ENCODE measurements at regions not wholly inside any gene's neighbourhood (a gene's known extent, or its start where the extent isn't known, plus 50 kb on each side); places are given as distances from the start of the nearest gene placed in this dataset.

GRCh38 chr1:5551274-5551975 is 440.8 kb downstream of the NPHP4 start:
- peak; percentile 1 for DNase-seq (ENCODE audit: low read depth)
- H3K4me3 ChIP-seq (replicated peaks; ENCODE audit: low read depth, low read length) = no peak overlapping the region
- TF ChIP-seq CTCF (IDR thresholded peaks at IDR 0.05; ENCODE audit: low read length, missing control alignments) = no peak

GRCh38 chr1:5548266-5548665 is 444.0 kb downstream of the NPHP4 start:
- DNase-seq (ENCODE audit: low read depth) = no peak
- no peak for TF ChIP-seq CTCF (IDR thresholded peaks at IDR 0.05; ENCODE audit: low read length, missing control alignments)
- H3K4me3 ChIP-seq (replicated peaks; ENCODE audit: low read depth, low read length) = no peak overlapping the region

- no peak for TF ChIP-seq CTCF (IDR thresholded peaks at IDR 0.05; ENCODE audit: low read length, missing control alignments)
- no peak for DNase-seq (ENCODE audit: low read depth)
- H3K4me3 ChIP-seq (replicated peaks; ENCODE audit: low read depth, low read length) = no peak overlapping the region
These were observed 449.0 kb downstream of the NPHP4 start for GRCh38 chr1:5543235-5543634.

GRCh38 chr1:5532811-5533210 is 459.4 kb downstream of the NPHP4 start:
- no peak for DNase-seq (ENCODE audit: low read depth)
- H3K4me3 ChIP-seq (replicated peaks; ENCODE audit: low read depth, low read length) = no peak overlapping the region
- TF ChIP-seq CTCF (IDR thresholded peaks at IDR 0.05; ENCODE audit: low read length, missing control alignments) = no peak

GRCh38 chr1:5526822-5527551 is 465.2 kb downstream of the NPHP4 start:
- no peak for TF ChIP-seq CTCF (IDR thresholded peaks at IDR 0.05; ENCODE audit: low read length, missing control alignments)
- H3K4me3 ChIP-seq (replicated peaks; ENCODE audit: low read depth, low read length) = no peak overlapping the region
- DNase-seq (ENCODE audit: low read depth) = no peak

GRCh38 chr1:5526385-5526750 is 465.9 kb downstream of the NPHP4 start:
- TF ChIP-seq CTCF (IDR thresholded peaks at IDR 0.05; ENCODE audit: low read length, missing control alignments) = no peak
- H3K4me3 ChIP-seq (replicated peaks; ENCODE audit: low read depth, low read length) = no peak overlapping the region
- DNase-seq (ENCODE audit: low read depth) = no peak

All from fibroblast of pulmonary artery (primary cell).